SH-SY5Y (cell line): ENCODE measurements at regions not wholly inside any gene's neighbourhood (a gene's known extent, or its start where the extent isn't known, plus 50 kb on each side); places are given as distances from the start of the nearest gene placed in this dataset.

ENCODE experiments used
- GATA2 ChIP-seq: IDR thresholded peaks from 2 replicates; pipeline ENCODE4 v1.6.1; 2011; ENCODE audit warnings: mild to moderate bottlenecking, low read depth, low read length
- GATA3 ChIP-seq: IDR thresholded peaks from 2 replicates; pipeline ENCODE4 v1.6.1; 2011; ENCODE audit warnings: low read depth, mild to moderate bottlenecking, low read length, moderate library complexity

- TF ChIP-seq GATA3 (no peak), GATA2 (no peak)
Observed at GRCh38 chr1:63032171-63032570, 248.2 kb downstream of the ATG4C start.
